ENCODE measurements at regions not wholly inside any gene's neighbourhood (a gene's known extent, or its start where the extent isn't known, plus 50 kb on each side); places are given as distances from the start of the nearest gene placed in this dataset.

GRCh38 chr7:1358376-1359050 is 100.8 kb downstream of the MICALL2 start:
- no peak for TF ChIP-seq CTCF (IDR thresholded peaks at IDR 0.05)
- no peak for TF ChIP-seq FOXP4 (CRISPR knock-in tag; IDR thresholded peaks at IDR 0.05)
- TF ChIP-seq, protein P1, sequence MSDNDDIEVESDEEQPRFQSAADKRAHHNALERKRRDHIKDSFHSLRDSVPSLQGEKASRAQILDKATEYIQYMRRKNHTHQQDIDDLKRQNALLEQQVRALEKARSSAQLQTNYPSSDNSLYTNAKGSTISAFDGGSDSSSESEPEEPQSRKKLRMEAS (CRISPR knock-in tag; IDR thresholded peaks at IDR 0.05): no peak
- TF ChIP-seq ZNF281 (CRISPR knock-in tag; IDR thresholded peaks at IDR 0.05): no peak
- TF ChIP-seq SP1 (CRISPR knock-in tag; conservative IDR thresholded peaks at IDR 0.05): no peak
- no peak for TF ChIP-seq SMAD3 (CRISPR knock-in tag; IDR thresholded peaks at IDR 0.05; ENCODE audit: borderline replicate concordance)

Data from WTC11 (cell line).